AG04449 (cell line): ENCODE measurements at regions not wholly inside any gene's neighbourhood (a gene's known extent, or its start where the extent isn't known, plus 50 kb on each side); places are given as distances from the start of the nearest gene placed in this dataset.

Experiments used
- CTCF ChIA-PET: fragments of 350-600 bp; formaldehyde crosslinking; extraction: SDS; loops from one replicate; lab custom pipeline; 2021; ENCODE audit warnings: antibody characterized with exemption; lab: Yijun Ruan, JAX
- POLR2A ChIA-PET: fragments of 400-600, 350-600 bp; formaldehyde crosslinking; extraction: SDS; loops from one replicate; lab custom pipeline; 2020; ENCODE audit warnings: antibody characterized with exemption, inconsistent platforms; lab: Yijun Ruan, JAX
- DNase-seq: peaks from one replicate; pipeline ENCODE4 v3.0.0-alpha.2; 2010; ENCODE audit warnings: low read depth, low spot score
- H3K4me3 ChIP-seq: 2 replicates; pipeline ENCODE4 v1.5.1; 2011; ENCODE audit warnings: low read depth, mild to moderate bottlenecking, control low read depth, low read length
- TF ChIP-seq, protein P1 (sequence below): IDR thresholded peaks from one replicate; pipeline ENCODE4 v1.5.1; 2011; ENCODE audit warnings: mild to moderate bottlenecking, moderate library complexity, low read length, control low read depth, inconsistent platforms; ENCODE audit not compliant: insufficient read depth; ENCODE audit errors: missing control alignments

DNA sequence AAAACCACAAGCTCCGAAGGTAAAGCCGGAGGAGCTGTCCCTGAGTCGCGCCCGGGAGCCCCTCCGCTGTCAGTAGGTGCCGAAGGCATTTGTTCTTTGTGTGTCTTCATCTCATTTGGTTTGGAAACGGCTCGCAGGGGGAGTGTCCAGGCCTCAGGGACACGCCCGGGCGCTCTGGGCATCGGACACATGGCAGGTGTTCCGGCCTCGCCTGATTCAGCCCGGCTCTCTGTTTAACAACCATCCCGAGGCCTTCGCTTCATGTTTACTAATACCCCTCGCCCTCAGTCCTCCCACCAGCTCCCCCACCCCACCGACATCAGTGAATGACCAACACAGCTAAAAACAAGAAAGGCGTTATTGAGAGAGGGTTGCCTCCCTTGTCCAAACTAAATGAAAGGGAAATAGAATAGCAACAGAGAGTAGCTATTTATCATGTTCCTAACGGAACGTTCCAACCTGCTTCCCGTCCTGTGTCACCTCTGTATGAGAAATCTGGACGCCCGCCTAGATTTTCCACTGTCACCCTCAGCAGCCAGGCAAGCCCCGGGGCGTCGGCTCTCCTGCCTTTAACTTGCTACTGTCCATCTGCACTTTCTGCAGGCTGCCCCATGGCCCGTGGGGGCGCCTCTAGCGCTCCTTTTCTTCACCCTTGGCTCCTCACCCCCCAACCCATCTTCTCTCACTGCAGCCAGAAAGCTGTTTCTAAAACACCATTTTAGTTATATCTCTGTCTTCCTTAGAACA lies 73.9 kb downstream of the MYCN start:
- ChIA-PET CTCF (no interaction called here), POLR2A (no interaction called here)
- no peak overlapping the region for H3K4me3 ChIP-seq
- no peak for DNase-seq
- TF ChIP-seq, protein P1, sequence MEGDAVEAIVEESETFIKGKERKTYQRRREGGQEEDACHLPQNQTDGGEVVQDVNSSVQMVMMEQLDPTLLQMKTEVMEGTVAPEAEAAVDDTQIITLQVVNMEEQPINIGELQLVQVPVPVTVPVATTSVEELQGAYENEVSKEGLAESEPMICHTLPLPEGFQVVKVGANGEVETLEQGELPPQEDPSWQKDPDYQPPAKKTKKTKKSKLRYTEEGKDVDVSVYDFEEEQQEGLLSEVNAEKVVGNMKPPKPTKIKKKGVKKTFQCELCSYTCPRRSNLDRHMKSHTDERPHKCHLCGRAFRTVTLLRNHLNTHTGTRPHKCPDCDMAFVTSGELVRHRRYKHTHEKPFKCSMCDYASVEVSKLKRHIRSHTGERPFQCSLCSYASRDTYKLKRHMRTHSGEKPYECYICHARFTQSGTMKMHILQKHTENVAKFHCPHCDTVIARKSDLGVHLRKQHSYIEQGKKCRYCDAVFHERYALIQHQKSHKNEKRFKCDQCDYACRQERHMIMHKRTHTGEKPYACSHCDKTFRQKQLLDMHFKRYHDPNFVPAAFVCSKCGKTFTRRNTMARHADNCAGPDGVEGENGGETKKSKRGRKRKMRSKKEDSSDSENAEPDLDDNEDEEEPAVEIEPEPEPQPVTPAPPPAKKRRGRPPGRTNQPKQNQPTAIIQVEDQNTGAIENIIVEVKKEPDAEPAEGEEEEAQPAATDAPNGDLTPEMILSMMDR = no peak

DNA sequence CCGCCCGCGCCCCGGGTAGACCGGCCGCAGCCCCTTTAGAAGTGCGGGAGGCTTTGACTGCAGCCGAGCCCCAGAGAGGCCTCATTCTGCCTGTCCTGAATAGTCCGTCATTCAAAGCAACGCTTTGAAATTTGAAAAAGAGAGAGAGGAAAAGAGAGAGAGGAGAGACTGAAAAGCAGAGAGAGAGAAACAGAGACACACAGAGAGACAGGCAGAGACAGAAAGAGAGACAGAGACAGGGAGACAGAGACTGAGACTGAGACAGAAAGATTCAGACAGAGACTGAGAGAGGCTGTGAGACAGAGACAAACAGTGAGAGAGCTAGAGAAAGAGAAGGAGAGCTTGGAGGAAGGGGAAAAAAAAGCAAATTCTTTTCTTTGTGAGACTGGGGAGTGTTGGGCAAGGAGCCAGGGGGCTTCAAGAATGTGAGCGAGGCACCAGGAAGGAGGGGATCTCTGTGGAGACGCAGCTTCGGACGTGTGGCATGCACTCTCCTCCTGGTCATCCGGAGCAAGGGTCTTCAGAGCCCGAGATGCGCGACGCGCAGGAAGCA lies 73.1 kb downstream of the MYCN start:
- ChIA-PET POLR2A (no interaction called here), CTCF (no interaction called here)
- DNase-seq = no peak
- H3K4me3 ChIP-seq = no peak overlapping the region
- TF ChIP-seq, protein P1 = no peak

DNA sequence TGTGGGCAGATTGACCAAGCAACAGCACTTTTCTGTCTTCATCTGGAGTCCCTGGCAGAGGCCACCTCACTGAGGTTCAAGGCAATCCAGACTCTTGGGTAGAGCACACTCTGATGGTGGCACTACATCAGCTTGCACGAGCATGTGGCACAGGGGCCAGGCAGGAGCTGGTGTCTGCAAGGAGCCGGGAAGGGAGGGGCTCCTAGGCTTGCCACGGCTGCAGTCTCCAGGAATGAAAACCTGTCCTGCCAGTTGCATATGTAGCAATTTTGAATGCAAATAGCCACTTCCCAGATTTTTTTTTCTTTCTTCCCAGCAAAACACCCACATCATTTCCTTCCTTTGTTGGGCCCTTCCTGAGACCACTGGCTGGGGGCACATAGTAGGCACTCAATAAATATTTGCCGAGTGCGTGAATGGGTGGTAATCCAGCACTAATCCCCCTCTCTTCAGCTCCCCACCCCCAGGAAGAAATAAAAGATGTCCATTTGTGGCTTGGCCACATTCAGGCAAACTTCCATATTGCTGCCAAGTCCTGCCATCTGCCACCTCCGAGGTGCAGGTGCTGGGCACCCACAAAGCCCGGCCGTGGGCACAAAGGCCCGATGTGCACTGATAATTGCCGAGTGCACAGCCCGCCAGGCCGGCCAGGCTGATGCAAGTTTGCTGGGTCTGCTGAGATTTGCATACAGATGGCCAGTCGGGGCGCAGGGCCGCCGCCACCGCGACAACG lies 72.4 kb downstream of the MYCN start:
- ChIA-PET POLR2A (no interaction called here), CTCF (no interaction called here)
- DNase-seq = no peak
- TF ChIP-seq, protein P1 = no peak
- no peak overlapping the region for H3K4me3 ChIP-seq

DNA sequence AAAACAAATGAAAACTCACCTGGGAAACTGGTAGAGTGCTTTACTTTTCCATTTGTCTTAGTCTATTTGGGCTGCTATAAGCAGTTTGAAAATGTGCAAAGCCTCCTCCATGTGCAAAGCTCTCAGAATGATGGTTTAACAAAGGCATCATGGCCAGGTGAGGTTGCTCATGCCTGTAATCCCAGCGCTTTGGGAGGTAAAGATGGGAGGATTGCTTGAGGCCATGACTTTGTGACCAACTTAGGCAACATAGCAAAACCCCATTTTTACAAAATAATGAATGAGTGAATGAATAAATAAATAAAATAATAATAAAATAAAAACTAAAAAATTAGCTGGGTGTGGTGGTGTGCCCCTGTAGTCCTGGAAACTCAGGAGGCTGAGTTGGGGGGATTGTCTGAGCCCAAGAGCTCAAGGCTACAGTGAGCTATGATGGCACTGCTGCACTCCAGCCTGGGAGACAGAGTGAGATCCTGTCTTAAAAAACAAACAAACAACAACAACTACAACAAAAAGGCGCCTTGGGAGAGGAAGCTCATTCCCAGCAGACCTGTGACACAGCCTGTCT lies 71.8 kb downstream of the MYCN start:
- no peak overlapping the region for H3K4me3 ChIP-seq
- no peak for DNase-seq
- ChIA-PET CTCF (no interaction called here), POLR2A (no interaction called here)
- TF ChIP-seq, protein P1 = no peak

DNA sequence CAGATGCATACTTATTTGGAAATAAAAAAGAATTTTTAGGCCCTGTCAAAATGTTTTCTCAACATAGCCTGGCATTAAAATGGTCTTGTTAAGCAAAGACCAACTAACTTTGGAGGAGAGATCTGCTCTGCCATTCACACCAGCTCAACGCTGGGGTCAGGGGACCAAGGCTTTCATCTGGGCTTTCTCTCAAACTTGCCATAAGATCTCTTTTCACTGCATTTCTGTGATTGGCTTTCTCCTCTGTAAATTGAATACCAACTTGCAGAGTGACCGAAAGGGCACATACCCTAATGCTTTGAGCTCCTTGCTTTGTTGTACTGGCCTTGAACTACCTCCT lies 71.2 kb downstream of the MYCN start:
- CTCF ChIA-PET = no interaction called here
- DNase-seq = no peak
- POLR2A ChIA-PET = no interaction called here
- H3K4me3 ChIP-seq = no peak overlapping the region
- TF ChIP-seq, protein P1 = no peak
